ENCODE measurements at regions not wholly inside any gene's neighbourhood (a gene's known extent, or its start where the extent isn't known, plus 50 kb on each side); places are given as distances from the start of the nearest gene placed in this dataset.
"Not testable (repeated sequence)": the region's sequence is repeated elsewhere in the genome, so short reads cannot be mapped to it uniquely, and the experiment has no call there.

DNA sequence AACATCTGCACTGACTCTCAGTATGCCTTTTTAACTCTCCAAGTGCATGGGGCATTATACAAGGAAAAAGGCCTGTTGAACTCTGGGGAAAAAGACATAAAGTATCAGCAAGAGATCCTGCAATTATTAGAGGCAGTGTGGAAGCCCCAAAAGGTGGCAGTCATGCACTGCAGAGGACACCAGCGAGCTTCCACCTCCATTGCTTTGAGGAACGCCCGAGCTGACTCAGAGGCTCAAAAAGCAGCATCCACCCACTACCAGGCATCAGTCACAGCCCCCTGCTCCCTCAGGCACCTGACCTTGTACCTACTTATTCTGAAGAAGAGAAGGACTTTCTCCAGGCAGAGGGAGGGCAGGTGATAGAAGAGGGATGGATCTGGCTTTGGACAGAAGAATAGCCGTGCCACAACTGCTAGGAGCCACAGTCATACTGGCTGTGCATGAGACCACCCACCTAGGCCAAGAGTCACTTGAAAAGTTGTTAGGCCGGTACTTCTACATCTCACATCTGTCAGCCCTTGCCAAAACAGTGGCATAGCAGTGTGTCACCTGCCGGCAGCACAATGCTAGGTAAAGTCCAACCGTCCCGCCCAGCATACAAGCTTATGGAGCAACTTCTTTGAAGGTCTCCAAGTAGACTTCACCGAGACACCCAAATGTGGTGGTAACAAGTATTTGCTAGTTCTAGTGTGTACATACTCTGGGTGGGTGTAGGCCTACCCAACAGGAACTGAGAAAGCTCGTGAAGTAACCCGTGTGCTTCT lies 439.1 kb upstream of the CA10 start:
- H3K4me1 Mint-ChIP-seq; H3K36me3 Mint-ChIP-seq; H3K27me3 Mint-ChIP-seq (ENCODE audit: low read depth in 3 of 3); DNase-seq; H3K27ac Mint-ChIP-seq; H3K4me3 Mint-ChIP-seq: not testable (repeated sequence)
- H3K9me3 Mint-ChIP-seq, result peaks cover 5 to 31% (median 17%) of the 10 kb centered on the region in 6 donors

DNA sequence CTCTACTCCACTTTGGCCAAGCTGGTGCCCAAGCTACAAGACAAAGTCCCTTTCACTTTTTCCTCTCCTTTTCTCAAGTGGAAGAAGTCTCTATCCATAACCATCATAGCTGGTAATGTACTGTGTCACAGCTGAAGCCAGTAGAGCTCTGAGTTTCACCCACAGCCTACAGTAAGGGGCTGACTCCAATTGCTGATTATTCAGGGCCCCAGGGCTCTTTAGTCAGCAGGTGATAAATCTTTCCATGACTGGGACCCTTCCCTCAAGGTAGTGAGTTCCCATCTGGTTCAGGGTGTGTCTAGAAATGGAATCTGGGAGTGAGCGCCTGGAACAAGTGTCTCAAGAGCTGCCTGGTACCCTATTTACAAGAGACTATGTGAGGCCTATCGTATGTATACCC lies 436.0 kb upstream of the CA10 start:
- Mint-ChIP-seq H3K36me3 (no peaks in the 10 kb centered on the region), H3K27me3 (ENCODE audit: low read depth in 3 of 3) (no peaks in the 10 kb centered on the region), H3K4me1 (no peaks in the 10 kb centered on the region), H3K27ac (no peak overlapping the region), H3K4me3 (no peak overlapping the region), H3K9me3 (peaks cover 7 to 33% (median 23%) of the 10 kb centered on the region in 6 donors)
- DNase-seq, result no peak

DNA sequence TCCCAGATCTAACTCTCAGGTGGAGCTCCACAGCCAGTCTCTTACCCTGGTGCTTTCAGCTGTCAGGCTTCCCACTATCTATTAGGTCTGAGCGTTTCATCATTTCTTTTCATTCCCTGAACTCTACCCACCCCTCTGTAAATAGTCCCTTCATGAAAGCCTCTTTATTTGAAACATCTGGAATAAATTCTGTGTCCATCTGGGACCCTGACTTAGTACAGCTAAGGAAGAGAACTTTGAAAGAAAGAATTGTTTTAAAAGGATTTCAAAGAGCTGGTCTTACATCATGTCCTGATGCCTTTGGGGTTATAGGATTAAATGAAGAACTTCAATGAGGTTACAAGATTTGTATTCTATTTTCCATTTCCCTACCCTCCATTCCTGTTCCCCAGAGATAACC lies 388.5 kb upstream of the CA10 start:
- H3K4me3 Mint-ChIP-seq, result no peak overlapping the region
- H3K4me1 Mint-ChIP-seq, result no peaks in the 10 kb centered on the region
- DNase-seq, result no peak

DNA sequence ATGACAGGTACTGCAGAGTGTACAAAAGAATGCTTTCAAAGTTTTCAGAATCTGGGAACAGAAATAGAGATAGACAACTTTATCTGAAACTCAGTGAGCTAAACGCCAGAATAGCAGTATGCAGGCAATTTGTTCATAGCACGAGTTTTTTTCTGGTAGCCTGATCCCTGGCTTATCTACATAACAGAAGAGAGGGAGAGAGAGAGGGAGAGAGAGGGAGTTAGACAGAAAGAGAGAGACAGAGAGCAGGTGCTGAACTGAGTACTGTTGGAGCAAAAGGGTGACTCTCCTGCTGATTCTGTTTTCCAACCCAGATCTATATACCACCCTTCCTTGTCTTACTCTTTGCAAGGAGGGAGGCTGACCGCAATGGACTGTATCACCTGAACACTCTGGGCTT lies 388.0 kb upstream of the CA10 start:
- no peak for DNase-seq
- Mint-ChIP-seq H3K4me1 (no peaks in the 10 kb centered on the region), H3K27me3 (ENCODE audit: low read depth in 3 of 3) (no peaks in the 10 kb centered on the region), H3K4me3 (no peak overlapping the region), H3K36me3 (no peaks in the 10 kb centered on the region), H3K9me3 (peaks cover 6 to 23% (median 13%) of the 10 kb centered on the region in 6 donors), H3K27ac (no peak overlapping the region)

More for the DNA sequence above, 388.5 kb upstream of the CA10 start:
- no peak overlapping the region for H3K27ac Mint-ChIP-seq
- H3K36me3 Mint-ChIP-seq, result no peaks in the 10 kb centered on the region
- no peaks in the 10 kb centered on the region for H3K27me3 Mint-ChIP-seq (ENCODE audit: low read depth in 3 of 3)
- peaks cover 2 to 24% (median 14%) of the 10 kb centered on the region in 6 donors for H3K9me3 Mint-ChIP-seq

DNA sequence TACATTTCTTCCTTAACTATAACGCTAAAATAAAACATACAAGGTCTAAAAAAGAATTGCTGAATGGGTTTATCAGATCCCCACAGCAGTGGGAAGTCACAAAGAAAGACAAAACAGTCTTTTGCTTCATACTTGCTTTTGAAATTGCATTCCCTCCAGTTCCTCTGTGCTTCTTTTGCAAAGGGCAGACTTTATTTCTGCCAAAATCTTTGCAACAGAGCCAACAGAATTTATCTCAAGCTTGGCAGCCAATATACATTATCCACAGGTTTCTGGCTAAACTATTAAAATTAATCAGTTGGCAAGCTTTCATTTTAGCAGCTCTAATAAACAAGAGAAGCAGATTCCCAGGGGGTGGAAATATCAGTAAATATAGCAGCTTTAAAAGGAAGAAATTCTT lies 378.9 kb upstream of the CA10 start:
- Mint-ChIP-seq H3K4me1 (no peaks in the 10 kb centered on the region), H3K27me3 (ENCODE audit: low read depth in 3 of 3) (no peaks in the 10 kb centered on the region), H3K4me3 (no peak overlapping the region), H3K27ac (no peak overlapping the region), H3K9me3 (peaks cover 0 to 14% (median 11%) of the 10 kb centered on the region in 6 donors), H3K36me3 (no peaks in the 10 kb centered on the region)
- DNase-seq, result no peak

DNA sequence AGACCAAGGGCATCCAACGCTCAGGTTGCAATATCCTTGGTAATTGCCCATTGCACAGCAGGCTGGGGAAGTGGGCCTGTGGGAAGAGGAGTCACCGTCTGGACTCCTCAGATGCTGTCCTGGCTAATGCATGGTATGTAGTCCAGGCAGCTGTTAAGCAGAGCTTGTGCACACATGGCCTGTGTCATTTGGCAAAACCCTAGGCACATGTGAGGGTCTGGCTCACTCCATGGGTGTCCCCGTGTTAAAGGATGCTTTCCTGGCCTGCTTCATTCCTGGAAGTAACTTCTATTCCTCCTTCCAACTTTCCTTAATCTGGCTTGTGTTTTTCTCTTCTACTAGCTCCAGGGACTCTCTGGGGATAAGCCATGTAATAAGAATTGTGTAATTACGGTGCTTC lies 378.0 kb upstream of the CA10 start:
- Mint-ChIP-seq H3K9me3 (peaks cover 0 to 14% (median 9%) of the 10 kb centered on the region in 6 donors), H3K27me3 (ENCODE audit: low read depth in 3 of 3) (peaks cover 0 to 2% (median 0%) of the 10 kb centered on the region in 3 donors), H3K36me3 (no peaks in the 10 kb centered on the region), H3K4me3 (no peak overlapping the region), H3K4me1 (no peaks in the 10 kb centered on the region), H3K27ac (no peak overlapping the region)
- DNase-seq, result no peak

DNA sequence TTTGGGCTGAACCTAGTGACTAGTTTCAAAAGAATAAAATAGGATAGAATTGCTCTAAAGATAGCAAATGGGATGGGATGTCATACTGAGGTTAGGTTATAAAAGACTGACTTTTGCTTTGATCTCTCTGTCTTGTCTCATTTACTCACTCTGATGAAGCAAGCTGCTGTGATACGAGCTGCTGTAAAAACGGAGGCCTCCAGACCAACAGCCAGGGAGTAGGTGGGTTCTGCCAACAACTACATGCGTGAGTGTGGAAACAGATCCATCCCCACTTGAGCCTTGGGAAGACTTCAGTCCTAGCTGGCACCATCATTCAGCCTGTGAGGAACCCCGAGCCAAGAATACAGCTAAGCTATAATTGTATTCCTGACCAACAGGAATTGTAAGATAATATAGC lies 373.9 kb upstream of the CA10 start:
- H3K27me3 Mint-ChIP-seq (ENCODE audit: low read depth in 3 of 3), result peaks cover 0 to 2% (median 0%) of the 10 kb centered on the region in 3 donors
- H3K36me3 Mint-ChIP-seq, result no peaks in the 10 kb centered on the region
- no peak for DNase-seq
- H3K4me1 Mint-ChIP-seq, result no peaks in the 10 kb centered on the region
- H3K9me3 Mint-ChIP-seq, result peaks cover 0 to 21% (median 5%) of the 10 kb centered on the region in 6 donors
- H3K4me3 Mint-ChIP-seq, result no peak overlapping the region
- no peak overlapping the region for H3K27ac Mint-ChIP-seq

DNA sequence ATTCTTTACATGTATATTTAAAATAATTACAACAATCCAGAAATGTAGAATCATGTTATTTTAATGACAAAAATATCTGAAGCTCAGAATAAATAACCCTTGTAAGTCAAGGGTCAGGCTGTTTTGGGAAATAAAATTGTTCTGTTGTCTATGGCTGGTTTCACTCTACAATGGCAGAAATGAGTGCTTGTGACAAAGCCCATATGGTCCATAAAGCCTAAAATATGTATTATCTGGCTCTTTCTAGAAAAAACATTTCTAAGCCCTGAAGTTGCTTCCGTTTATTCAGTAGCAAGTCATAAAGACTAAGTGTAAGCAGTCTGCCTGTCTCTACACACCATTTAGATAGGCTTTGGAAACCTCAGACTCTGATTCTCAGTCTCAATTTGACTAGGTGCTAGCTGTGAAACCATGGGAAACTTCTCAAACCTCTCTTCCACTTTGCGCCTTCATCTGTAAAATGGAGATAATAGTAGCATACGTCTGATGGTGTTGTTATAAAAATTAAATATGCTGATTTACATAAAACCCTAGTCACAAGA lies 365.7 kb upstream of the CA10 start:
- peaks cover 0 to 3% (median 0%) of the 10 kb centered on the region in 3 donors for H3K36me3 Mint-ChIP-seq
- H3K27ac Mint-ChIP-seq, result no peak overlapping the region
- no peak for DNase-seq

DNA sequence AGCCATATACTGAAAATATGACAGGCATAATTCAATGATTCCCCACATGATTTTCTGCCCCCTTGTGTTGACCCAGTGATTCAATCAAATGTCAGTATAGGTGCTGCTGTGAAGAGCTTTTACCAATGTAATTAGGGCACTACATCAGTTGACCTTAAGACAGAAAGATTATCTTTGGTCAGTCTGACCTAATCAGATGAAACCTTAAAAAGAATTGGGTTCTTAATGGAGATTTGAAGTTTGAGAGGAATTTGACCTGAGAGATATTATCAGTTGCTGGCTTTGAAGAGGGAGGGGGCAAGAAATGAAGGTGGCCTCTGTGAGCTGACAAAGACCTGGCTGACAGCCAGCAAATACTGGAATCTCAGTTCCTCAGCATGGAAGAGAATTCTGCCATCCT lies 358.7 kb upstream of the CA10 start:
- peaks cover 0 to 2% (median 2%) of the 10 kb centered on the region in 3 donors for H3K27me3 Mint-ChIP-seq (ENCODE audit: low read depth in 3 of 3)
- DNase-seq, result no peak
- no peaks in the 10 kb centered on the region for H3K4me1 Mint-ChIP-seq
- H3K9me3 Mint-ChIP-seq, result peaks cover 5 to 31% (median 9%) of the 10 kb centered on the region in 6 donors
- H3K36me3 Mint-ChIP-seq, result peaks cover 0 to 3% (median 0%) of the 10 kb centered on the region in 3 donors
- H3K4me3 Mint-ChIP-seq, result no peak overlapping the region
- H3K27ac Mint-ChIP-seq, result no peak overlapping the region

More for the DNA sequence above, 365.7 kb upstream of the CA10 start:
- Mint-ChIP-seq H3K4me3 (no peak overlapping the region), H3K9me3 (peaks cover 4 to 23% (median 7%) of the 10 kb centered on the region in 6 donors), H3K27me3 (ENCODE audit: low read depth in 3 of 3) (peaks cover 0 to 2% (median 2%) of the 10 kb centered on the region in 3 donors), H3K4me1 (no peaks in the 10 kb centered on the region)

DNA sequence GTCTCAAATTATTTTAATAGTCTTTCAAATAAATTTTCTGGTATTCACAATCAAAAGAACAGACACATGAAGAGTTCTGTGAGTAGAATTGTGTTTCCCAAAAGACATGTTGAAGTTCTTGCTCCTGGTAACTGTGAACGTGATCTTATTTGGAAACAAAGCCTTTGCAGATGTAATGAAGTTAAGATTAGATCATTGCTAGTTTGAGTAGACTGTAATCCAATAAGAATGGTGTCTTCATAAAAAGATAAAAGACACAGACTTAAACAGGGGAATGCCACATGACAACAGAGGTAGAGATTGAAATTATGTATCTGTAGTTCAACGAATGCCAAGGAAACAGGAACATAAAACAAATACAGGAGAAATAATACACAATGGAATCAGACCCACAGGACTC lies 357.4 kb upstream of the CA10 start:
- Mint-ChIP-seq H3K27me3 (ENCODE audit: low read depth in 3 of 3) (peaks cover 0 to 2% (median under 1%) of the 10 kb centered on the region in 3 donors), H3K27ac (no peak overlapping the region), H3K36me3 (peaks cover 0 to 3% (median 0%) of the 10 kb centered on the region in 3 donors), H3K4me3 (no peak overlapping the region), H3K9me3 (peaks cover 5 to 29% (median 9%) of the 10 kb centered on the region in 6 donors), H3K4me1 (no peaks in the 10 kb centered on the region)
- no peak for DNase-seq

DNA sequence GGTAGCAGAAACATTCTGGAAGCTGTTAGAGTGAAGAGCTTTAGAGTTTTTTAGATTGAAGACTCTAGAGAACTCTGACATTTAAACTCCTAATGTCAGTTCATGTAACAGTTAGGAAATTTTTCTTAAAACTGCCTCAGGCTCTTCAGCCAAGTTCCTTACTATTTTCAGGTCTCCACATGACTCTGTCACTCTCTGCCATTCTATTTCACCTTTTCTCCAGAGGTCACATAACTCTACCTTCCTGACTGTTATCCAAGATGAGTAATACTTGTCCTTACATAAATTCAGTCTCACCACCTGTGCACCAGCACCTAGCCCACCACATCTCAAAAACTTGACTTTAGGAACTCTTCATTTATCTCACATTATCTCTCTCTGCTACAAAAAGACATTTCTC lies 347.1 kb upstream of the CA10 start:
- Mint-ChIP-seq H3K4me1 (no peaks in the 10 kb centered on the region), H3K9me3 (peaks cover 8 to 29% (median 14%) of the 10 kb centered on the region in 6 donors), H3K4me3 (no peak overlapping the region), H3K27me3 (ENCODE audit: low read depth in 3 of 3) (no peaks in the 10 kb centered on the region), H3K36me3 (no peaks in the 10 kb centered on the region), H3K27ac (no peak overlapping the region)
- no peak for DNase-seq

DNA sequence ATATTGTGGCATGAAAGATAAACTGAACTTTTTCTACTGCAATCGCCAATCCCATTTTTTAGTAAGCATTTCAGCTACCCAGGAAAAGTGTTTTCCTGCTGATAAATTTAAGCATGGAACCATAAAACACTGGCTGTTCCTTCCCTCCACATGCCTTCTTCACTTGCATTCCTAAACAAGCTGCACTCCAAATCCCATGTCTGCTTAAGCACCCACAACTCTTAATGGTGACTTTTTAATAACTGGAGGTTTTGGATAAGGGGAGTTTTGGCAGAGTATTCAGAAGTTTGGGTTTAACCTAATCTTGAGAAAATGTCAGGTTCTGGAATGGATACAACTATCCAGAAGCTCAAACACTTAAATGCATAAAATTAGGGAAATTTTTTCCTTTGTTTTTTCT lies 345.6 kb upstream of the CA10 start:
- Mint-ChIP-seq H3K9me3 (peaks cover 5 to 26% (median 12%) of the 10 kb centered on the region in 6 donors), H3K36me3 (no peaks in the 10 kb centered on the region), H3K4me3 (no peak overlapping the region), H3K27me3 (ENCODE audit: low read depth in 3 of 3) (no peaks in the 10 kb centered on the region), H3K27ac (no peak overlapping the region), H3K4me1 (no peaks in the 10 kb centered on the region)
- DNase-seq, result no peak

DNA sequence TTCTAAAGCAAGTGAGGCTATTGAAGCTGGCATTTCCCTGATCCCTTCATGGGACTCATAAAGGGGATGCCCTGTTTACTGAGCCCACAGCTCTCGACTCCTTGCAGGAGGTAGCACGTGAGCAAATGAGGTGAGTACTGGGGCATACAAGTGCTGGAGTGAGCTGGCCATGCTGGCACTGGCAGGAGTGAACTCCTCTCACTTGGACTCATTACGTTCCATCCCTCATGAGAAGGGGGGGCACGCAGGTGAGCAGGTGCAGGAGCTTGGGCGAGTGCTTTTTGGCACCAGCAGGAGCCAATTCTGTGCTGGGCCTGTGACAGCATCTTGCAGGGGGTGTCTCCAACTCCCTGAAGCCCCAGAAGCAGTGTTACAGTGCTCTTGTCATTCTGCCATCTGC lies 337.1 kb upstream of the CA10 start:
- Mint-ChIP-seq H3K27ac (no peak overlapping the region), H3K36me3 (no peaks in the 10 kb centered on the region), H3K4me3 (no peak overlapping the region), H3K4me1 (no peaks in the 10 kb centered on the region), H3K27me3 (ENCODE audit: low read depth in 3 of 3) (peaks cover 0 to 3% (median 1%) of the 10 kb centered on the region in 3 donors), H3K9me3 (peaks cover 7 to 37% (median 15%) of the 10 kb centered on the region in 6 donors)
- DNase-seq, result no peak

DNA sequence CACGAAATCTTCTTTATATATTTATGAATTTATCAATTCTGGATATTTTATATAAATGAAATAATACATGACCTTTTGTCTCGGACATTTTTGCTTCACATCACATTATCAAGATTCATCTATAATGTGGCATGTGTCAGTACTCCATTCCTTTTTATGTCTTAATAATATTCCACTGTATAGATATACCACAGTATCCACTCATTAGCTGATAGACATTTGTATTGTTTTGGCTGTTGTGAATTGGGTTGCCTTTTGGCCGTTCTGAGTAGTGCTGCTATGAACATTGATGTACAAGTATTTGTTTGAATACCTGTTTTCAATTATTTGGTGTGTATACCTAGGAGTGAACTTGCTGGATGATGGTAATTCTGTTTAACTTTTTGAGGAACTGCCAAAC lies 323.8 kb upstream of the CA10 start:
- peaks cover 0 to 2% (median 0%) of the 10 kb centered on the region in 3 donors for H3K27me3 Mint-ChIP-seq (ENCODE audit: low read depth in 3 of 3)
- no peak for DNase-seq
- no peak overlapping the region for H3K27ac Mint-ChIP-seq
- H3K4me1 Mint-ChIP-seq, result no peaks in the 10 kb centered on the region
- peaks cover 8 to 33% (median 11%) of the 10 kb centered on the region in 6 donors for H3K9me3 Mint-ChIP-seq
- no peaks in the 10 kb centered on the region for H3K36me3 Mint-ChIP-seq
- H3K4me3 Mint-ChIP-seq, result no peak overlapping the region
